ENCODE measurements at regions not wholly inside any gene's neighbourhood (a gene's known extent, or its start where the extent isn't known, plus 50 kb on each side); places are given as distances from the start of the nearest gene placed in this dataset.

- TF ChIP-seq, protein P1, sequence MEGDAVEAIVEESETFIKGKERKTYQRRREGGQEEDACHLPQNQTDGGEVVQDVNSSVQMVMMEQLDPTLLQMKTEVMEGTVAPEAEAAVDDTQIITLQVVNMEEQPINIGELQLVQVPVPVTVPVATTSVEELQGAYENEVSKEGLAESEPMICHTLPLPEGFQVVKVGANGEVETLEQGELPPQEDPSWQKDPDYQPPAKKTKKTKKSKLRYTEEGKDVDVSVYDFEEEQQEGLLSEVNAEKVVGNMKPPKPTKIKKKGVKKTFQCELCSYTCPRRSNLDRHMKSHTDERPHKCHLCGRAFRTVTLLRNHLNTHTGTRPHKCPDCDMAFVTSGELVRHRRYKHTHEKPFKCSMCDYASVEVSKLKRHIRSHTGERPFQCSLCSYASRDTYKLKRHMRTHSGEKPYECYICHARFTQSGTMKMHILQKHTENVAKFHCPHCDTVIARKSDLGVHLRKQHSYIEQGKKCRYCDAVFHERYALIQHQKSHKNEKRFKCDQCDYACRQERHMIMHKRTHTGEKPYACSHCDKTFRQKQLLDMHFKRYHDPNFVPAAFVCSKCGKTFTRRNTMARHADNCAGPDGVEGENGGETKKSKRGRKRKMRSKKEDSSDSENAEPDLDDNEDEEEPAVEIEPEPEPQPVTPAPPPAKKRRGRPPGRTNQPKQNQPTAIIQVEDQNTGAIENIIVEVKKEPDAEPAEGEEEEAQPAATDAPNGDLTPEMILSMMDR (IDR thresholded peaks at IDR 0.05), result no peak
- TF ChIP-seq EZH2 (IDR thresholded peaks at IDR 0.05), result no peak
These were observed 308.1 kb downstream of the LRRC70 start for GRCh38 chr5:62886603-62887315.
